ENCODE measurements at regions not wholly inside any gene's neighbourhood (a gene's known extent, or its start where the extent isn't known, plus 50 kb on each side); places are given as distances from the start of the nearest gene placed in this dataset.

DNA sequence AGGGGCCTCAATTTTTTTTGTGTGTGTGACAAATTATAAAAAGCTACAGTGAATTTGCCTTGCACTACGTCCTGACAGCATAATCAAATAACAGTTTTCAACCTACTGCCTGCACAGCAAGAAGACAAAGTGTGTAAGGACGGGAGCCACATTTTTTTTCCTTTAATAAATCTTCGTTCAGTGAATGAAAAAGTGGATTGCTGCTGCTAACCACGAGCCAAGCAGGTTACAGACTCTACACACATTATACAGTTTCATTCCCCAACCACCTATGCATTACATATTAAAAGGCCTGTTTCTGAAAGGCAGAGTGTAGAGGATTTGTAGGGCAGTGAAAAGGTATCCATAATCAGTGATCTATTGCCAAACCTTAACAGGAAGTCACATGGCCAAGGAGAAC, 570.0 kb upstream of the BTBD3 start:
- no peak for DNase-seq (ENCODE audit: low read depth in 2 of 2)

DNA sequence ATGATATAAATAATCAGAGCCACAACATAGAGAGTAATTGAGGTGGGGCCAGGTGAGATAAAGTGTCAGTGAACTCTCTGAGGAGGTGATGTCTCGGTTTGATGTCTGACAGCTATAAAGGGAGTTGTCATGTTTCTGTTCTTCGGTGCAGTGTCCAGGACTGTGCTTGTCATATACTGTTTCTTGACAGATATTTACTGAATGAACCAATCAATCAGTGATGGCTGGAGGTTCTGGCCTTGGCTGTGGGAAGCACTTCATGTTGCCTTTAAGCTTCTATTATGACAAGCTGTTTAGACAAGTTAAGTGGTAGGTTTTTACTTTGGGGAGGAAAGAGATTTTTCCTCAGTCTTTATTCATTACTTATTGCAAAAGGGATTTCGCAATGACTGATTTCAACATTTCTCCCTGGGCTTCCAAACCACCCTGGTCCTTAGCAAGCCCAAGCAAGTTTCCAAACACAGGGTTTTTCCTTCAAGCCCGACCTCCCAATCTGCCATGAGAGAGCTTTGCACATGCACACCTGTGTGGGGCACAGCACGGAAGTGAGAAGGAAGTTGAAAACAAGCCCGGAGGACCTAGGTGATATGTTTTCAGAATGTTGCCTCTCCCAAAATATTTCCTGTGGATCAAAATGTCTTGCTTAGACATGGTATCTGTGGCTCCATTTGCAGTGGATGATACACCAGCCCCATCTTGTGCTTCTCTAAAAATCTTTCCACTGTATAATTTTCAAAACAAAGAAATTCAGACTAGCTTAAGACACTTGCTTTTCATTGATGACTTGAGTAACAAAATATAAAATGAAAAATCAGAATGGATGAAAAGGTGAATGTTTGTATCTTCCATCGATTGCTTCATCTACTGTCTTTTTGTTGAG, 567.3 kb upstream of the BTBD3 start:
- no peak for DNase-seq (ENCODE audit: low read depth in 2 of 2)

DNA sequence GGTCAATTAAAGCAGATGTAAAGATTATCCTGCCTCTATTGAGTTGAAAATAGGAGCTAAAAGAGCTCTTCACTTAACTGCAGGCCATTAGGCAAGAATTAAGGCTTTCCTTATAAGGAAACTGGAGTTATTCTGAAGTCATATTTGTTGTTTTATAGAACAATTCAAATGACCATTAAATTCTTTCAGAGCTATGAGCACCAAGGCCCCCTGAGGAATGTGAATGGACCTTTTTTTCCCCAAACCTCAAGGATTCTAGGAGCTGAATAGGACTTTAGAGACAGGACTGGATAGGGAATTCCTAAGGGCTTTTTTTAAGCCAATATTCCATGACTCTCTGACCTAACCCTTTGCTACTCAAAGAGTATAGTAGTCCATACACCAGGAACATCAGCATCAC, 565.7 kb upstream of the BTBD3 start:
- no peak for DNase-seq (ENCODE audit: low read depth in 2 of 2)

DNA sequence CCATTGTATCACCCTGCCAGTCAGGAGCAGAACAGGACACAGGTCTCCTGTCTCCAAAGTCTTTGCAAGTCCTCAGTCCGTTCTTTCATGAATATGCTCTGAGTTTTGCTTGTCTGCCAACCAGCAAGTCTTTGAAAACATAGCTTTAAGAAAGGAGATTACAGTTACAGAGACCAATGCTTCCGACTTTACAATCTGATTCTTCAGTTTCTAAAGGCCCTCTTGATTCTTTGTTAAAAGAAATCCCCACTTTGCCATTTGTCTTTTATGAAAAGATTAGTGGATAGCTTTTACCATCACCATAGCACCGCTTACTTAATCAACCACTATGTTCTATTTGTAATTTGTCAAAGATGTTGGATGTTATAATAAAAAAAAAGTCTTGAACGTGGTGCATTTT, 562.8 kb upstream of the BTBD3 start:
- DNase-seq (ENCODE audit: low read depth in 2 of 2): no peak

DNA sequence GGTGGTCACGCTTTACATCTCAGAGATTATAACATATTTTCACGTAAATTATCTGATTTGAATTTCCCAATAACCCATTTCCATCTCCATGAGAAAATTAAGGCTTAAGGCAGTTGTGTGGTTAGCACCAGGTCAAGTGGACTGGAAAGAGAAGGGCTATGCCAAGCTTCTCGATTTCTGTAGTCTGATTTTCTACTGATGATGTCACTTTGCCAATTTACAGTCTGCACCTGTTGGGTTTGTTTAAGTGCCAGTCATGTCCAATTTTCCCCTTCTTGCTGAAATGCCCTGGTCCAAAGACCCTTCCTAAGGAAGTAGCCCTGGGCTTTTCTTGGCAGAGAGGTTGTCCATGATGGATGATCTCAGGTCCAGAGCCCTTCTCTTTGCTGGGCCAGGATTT, 562.3 kb upstream of the BTBD3 start:
- no peak for DNase-seq (ENCODE audit: low read depth in 2 of 2)

DNA sequence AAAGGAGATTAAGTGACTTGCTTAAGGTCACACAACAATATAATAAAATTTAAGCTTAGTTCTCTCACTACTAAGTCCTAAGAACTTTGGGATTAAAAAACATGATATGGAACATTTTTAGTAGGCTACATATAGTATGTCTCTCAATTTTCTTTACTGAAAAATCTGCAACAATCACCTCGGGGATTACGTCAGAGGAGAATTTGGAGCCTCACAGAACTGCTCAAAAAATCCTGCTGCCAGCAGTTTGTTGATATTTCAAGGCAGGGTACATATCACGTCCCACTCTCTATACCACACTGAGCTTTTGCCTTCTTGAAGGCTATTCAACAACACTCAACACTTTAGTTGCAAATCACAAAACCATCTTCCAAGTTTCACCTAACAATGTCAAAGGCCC, 561.6 kb upstream of the BTBD3 start:
- no peak for DNase-seq (ENCODE audit: low read depth in 2 of 2)

DNA sequence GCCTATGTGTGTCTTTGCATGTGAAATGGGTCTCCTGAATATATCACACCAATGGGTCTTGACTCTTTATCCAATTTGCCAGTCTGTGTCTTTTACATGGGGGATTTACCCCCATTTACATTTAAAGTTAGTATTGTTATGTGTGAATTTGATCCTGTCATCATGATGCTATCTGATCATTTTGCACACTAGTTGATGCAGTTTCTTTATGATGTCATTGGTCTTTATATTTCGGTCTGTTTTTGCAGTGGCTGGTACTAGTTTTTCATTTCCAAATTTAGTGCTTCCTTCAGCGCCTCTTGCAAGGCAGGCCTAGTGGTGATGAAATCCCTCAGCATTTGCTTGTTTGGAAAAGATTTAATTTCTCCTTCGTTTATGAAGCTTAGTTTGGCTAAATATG, 555.2 kb upstream of the BTBD3 start:
- DNase-seq (ENCODE audit: low read depth in 2 of 2): no peak

DNA sequence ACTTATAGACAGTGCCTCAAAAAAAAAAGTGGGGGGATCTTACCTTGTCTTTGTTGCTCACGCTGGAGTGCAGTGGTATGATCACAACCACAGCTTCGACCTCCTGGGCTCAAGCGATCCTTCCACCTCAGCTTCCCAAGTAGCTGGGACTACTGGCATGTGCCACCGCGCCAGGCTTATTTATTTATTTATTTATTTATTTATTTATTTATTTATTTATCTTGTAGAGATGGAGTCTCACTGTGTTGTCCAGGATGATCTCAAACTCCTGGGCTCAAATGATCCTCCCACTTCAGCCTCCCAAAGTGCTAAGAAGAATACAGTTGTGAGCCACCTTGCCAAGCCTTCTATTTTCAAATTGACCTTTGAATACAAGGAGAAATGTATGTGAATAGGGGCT, 553.0 kb upstream of the BTBD3 start:
- DNase-seq (ENCODE audit: low read depth in 2 of 2): no peak

DNA sequence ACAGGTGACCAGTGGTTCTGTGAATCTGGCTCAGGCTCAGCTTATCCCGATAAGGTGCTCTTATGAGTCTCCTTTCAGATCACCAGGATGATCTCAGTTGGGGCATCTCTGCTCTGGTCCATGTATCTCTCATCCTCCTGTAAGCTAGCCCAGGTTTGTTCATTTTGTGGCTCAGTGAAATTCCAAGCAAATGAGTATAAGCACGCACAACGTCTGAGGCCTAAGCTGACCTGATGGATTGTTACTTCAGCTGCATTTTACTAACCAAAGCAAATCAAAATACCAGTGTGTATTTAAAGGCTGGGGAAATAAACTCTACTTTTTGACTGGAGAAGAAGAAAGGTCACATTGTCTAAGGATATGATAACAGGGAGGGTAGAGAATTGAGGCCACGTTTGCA, 551.0 kb upstream of the BTBD3 start:
- DNase-seq (ENCODE audit: low read depth in 2 of 2): no peak

DNA sequence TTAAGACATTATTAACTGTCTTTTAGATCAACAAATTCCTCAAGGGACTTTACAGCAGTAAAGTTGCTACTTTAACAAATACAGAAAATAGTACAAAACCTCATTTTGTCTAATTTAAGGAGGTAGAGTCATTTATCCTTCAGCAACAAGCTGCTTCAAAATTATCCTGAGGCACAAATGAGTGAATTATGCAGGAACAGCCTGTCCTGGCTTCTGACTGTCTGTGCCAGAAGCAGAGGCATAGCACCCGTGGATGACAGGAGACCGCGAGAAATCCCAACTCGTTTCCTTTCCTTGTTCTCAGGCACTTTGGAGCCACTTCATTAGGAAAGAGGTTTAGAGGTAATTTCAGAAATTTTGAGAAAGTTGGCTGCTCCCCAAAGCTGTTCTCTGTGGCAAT, 549.2 kb upstream of the BTBD3 start:
- no peak for DNase-seq (ENCODE audit: low read depth in 2 of 2)

DNA sequence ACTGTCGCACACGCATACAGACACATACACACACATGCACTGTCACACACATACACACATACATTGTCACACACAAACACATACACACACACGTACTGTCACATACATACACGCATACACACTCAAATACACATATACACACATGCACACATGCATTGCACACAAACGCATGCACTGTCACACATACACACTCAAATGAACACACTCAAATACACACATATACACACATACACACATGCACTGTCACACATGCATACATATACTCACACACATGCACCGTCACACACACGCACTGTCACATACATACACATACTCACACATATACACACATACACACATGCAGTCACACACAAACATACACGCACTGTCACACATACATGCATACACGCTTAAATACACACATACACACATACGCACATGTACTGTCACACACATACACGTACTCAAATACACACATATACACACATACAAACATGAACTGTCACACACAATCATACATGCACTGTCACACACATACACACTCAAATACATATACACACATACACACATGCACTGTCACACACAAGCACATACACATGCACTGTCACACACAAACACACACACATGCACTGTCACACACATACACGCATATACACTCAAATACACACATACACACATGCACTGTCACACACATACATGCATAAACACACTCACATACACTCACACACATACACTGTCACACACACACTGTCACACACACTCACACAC, 548.6 kb upstream of the BTBD3 start:
- no peak for DNase-seq (ENCODE audit: low read depth in 2 of 2)

DNA sequence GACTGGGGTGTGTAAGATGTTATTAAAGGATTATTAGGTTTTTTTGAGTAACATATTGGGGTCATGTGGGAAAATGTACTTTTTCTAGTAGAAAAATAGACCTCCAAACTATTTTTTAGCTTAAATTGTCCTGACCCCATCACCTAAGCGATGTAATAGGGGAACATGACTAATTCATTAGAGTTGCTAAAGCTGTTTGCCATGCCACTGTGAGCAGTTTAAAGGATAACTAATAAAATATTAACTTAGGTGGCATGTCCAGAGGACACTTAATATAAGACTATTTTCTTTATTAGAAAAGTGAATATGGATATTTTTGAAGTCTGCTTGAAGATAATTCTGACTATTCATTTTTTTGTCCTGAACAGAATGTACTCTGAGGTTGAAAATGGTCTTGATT, 545.9 kb upstream of the BTBD3 start:
- no peak for DNase-seq (ENCODE audit: low read depth in 2 of 2)

DNA sequence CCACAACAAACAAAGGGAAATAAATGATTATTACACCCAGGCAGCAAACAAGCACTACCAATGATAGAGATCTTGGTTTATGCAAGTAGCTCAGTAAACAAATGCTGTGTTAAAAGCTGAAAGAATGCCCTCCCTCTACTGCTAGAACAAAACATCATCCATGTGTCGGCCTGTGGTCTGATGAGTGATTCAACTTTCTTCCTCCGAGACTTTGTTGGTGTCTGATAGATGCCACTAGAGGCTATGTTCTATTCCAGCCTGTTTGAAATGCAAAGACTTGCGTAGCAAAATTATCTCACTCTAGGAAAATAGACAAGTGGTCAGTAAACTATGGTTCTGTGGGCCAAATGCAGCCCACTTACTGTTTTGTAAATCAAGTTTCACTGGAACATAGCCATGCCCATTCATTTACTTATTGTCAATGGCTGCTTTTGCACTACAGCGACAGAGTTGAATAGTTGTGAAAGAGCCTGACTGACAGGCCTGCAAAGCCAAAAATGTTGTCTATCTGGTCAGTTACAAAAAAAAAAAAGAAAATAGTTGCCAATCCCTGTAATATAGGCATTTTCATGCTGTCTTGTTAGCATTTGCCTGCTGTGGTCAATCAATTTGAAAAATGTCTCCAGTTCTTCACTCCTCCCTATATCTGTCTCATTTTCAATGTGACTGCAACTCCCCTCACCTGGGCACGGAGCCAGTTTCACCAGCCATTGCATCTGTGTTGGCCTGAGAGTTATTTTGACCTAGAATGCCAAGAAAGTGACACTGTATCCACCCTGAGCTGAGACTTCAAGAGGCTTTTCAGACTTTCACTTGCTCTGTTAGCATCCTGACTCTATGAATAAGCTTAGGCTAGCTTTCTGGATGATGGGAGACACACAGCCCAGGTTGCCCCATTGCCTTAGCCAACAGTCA, 544.6 kb upstream of the BTBD3 start:
- no peak for DNase-seq (ENCODE audit: low read depth in 2 of 2)

DNA sequence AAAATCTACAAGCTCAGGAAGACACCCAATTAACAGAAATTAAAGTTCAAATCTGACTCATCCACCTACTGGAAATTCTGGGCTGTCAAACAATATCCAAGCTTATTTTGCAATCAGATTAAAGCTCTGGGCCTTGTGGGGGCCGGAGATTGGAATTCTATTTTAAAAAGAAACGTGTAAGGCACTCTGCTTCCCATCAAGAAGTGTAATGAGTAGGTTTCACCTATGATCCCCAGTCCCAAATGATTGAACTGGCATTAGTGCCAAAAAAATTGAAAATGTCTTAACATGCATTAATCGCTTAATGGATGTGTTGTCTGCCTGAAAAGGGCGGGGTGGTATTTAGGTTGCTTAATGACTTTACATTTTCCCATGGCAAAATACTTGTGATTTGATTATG, 542.4 kb upstream of the BTBD3 start:
- DNase-seq (ENCODE audit: low read depth in 2 of 2): no peak

DNA sequence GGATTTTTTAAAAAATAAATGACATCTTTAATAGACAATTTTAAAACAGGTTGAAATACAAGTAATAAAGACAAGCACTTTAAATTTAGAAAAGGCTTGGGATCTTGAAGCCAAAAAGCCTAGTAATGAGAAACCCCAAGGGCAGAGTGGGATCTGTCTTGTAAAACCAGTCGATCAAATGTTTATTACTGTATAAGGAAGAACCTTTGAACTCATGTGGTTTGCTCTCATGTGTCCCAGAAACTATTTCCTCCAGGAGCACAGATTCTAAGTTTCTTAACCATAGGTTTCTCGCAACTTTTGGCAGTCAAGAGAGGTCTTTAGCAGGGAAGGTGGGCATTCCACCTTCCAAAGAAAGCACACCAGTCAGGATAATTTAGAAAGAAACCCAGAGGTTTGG, 541.7 kb upstream of the BTBD3 start:
- no peak for DNase-seq (ENCODE audit: low read depth in 2 of 2)

DNA sequence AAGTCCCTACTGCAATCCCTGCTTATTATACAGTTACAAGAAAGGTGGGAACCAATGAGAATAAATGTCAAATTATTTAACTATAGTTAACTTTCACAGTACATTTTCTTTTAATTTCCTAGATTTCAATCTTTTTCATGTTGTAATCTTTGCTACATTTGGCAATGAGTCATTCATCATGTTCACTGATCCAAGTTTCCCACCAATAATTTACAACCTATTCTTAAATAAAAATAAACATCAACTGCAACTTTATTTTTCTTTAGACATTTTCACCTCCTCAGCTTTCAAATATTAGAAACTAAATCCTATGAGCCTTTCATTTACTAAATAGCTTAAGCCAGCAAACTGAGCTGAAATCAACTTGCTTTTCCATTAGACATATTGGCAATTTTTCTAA, 541.3 kb upstream of the BTBD3 start:
- no peak for DNase-seq (ENCODE audit: low read depth in 2 of 2)

DNA sequence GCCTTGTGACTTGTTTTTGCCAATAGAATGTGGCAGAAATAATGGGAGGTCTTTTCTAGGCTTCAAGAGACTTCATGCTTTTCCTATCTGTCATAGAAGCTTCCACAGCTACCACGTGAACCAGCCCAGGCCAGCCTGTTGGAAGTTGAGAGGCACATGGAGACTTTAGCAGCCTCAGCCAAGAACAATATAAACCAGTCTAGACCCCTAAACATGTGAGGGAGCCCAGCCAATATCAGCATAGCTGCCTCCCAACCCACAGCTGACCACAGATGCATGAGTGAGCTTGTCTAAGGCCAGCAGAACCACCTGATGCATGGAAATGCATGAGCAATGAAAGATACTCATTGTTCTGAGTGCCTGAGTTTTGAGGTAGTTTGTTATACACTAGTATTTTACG, 540.7 kb upstream of the BTBD3 start:
- DNase-seq (ENCODE audit: low read depth in 2 of 2): no peak

DNA sequence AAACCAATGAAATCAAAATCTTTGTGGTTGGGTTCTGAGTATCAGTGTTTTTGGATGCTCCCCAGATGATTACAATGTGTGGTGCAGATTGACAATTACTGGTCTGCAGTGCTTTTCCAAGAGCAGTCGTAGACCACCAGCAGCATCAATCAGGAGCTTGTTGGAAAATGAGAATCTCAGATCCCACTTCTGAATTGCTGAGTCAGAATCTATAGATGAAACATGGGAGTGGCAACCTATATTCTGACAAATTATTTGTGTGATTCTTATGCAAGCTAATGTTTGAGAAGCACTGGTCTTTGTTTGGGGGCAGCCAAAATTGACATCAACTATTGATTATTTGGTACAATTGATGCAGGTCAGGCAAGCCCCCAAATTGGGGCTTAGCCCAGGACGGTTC, 539.9 kb upstream of the BTBD3 start:
- no peak for DNase-seq (ENCODE audit: low read depth in 2 of 2)

DNA sequence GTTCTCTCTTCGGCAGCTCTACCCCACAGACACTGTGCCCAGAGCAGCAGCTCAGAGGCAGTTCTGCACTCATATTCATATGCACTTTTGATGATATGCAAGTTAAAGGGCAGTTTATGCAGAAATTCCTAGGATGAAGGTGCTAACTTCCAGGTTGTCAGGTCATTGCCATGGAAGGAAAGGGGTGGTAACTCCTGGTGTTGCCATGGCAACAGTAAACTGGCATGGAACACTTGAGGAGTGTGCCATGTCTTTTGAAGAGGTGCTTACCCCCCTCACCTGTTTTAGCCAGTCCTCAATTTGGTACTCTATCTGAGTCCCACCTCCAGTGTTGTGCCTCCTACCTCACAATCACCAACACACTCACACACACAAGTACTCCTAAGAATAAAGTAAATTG, 539.4 kb upstream of the BTBD3 start:
- no peak for DNase-seq (ENCODE audit: low read depth in 2 of 2)

DNA sequence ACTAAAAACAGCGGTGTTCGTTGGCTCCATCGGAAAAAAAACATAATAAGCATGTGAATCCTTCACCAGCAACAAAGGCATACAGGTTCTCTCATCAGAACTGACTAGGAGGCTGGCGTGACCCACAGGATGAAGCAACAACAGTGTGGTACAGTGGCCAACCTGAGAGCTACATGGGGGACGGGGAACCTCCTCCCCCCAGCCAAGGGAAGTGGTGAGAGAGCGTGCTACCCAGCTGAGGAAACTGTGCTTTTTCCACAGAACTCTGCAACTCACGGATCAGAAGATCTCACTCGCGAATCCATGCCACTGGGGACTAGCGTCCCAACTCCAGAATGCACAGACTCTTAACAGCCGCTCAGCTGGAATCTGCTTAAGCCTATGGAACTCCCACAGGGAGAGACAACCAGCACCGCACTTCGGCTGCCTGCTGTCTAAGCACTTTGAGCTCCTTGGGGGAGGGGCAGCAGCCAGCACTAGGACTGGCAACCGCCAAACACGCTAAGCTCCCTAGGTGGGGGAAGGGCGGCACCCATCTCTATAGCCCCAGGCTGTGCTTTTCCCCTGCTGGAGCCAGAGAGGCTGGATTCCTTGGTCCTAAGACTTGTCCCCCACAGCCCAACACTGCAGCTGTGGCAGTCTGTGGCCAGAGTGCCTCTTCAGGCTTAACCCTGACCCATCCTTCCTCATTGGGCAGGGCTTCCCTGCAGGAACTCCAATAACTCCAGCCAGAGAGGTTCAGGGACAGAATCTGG, 538.3 kb upstream of the BTBD3 start:
- DNase-seq (ENCODE audit: low read depth in 2 of 2): no peak

DNA sequence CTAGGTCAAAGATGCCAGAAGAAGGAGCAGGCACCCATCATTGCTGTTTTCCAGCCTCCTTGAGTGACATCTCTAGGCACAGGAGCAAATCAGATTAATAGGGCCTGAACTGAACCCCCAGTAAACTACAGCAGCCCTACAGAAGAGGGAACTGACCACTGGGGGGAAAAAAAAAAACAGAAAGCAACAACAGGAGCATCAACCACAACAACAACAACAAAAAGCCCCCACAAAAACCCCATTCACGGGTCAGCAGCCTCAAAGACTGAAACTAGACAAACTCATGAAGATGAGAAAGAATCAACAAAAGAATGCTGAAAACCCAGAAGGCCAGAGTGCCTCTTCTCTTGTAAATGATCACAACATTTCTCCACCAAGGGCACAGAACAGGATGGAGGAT, 537.4 kb upstream of the BTBD3 start:
- no peak for DNase-seq (ENCODE audit: low read depth in 2 of 2)
